ENCODE measurements at regions not wholly inside any gene's neighbourhood (a gene's known extent, or its start where the extent isn't known, plus 50 kb on each side); places are given as distances from the start of the nearest gene placed in this dataset.
"Not testable (repeated sequence)": the region's sequence is repeated elsewhere in the genome, so short reads cannot be mapped to it uniquely, and the experiment has no call there.

- Mint-ChIP-seq H3K9me3 (no peaks in the 10 kb centered on the region), H3K4me1 (ENCODE audit: low read depth) (peaks cover 4% of the 10 kb centered on the region), H3K36me3 (ENCODE audit: low read depth) (no peaks in the 10 kb centered on the region), H3K4me3 (ENCODE audit: low read depth) (no peak overlapping the region), H3K27me3 (ENCODE audit: low read depth) (no peaks in the 10 kb centered on the region), H3K27ac (no peak overlapping the region)
- intact Hi-C loops (cut with micrococcal nuclease), result no loop called here
- no peak for DNase-seq (ENCODE audit: low spot score)
These were observed 138.9 kb downstream of the TENT5A start for GRCh38 chr6:81613606-81614005.

- H3K36me3 Mint-ChIP-seq (ENCODE audit: low read depth), result no peaks in the 10 kb centered on the region
- intact Hi-C loops (cut with micrococcal nuclease), result no loop called here
- no peaks in the 10 kb centered on the region for H3K9me3 Mint-ChIP-seq
- peaks cover 4% of the 10 kb centered on the region for H3K4me1 Mint-ChIP-seq (ENCODE audit: low read depth)
- no peak overlapping the region for H3K4me3 Mint-ChIP-seq (ENCODE audit: low read depth)
- no peaks in the 10 kb centered on the region for H3K27me3 Mint-ChIP-seq (ENCODE audit: low read depth)
- no peak overlapping the region for H3K27ac Mint-ChIP-seq
- DNase-seq (ENCODE audit: low spot score), result no peak
These were observed 140.3 kb downstream of the TENT5A start for GRCh38 chr6:81612136-81612535.

- Mint-ChIP-seq H3K9me3 (no peaks in the 10 kb centered on the region), H3K4me1 (ENCODE audit: low read depth) (peaks cover 4% of the 10 kb centered on the region), H3K27me3 (ENCODE audit: low read depth) (no peaks in the 10 kb centered on the region), H3K4me3 (ENCODE audit: low read depth) (no peak overlapping the region), H3K36me3 (ENCODE audit: low read depth) (no peaks in the 10 kb centered on the region), H3K27ac (no peak overlapping the region)
- DNase-seq (ENCODE audit: low spot score), result no peak
- intact Hi-C loops (cut with micrococcal nuclease), result no loop called here
These were observed 142.7 kb downstream of the TENT5A start for GRCh38 chr6:81609736-81610135.

GRCh38 chr6:81608776-81609175, 143.7 kb downstream of the TENT5A start:
- no peaks in the 10 kb centered on the region for H3K9me3 Mint-ChIP-seq
- H3K27ac Mint-ChIP-seq, result no peak overlapping the region

GRCh38 chr6:81606965-81607381, 145.5 kb downstream of the TENT5A start:
- intact Hi-C loops (cut with micrococcal nuclease), result no loop called here
- no peak for DNase-seq (ENCODE audit: low spot score)
- H3K27me3 Mint-ChIP-seq (ENCODE audit: low read depth), result no peaks in the 10 kb centered on the region
- no peaks in the 10 kb centered on the region for H3K36me3 Mint-ChIP-seq (ENCODE audit: low read depth)
- H3K27ac Mint-ChIP-seq, result no peak overlapping the region
- H3K4me3 Mint-ChIP-seq (ENCODE audit: low read depth), result no peak overlapping the region
- H3K4me1 Mint-ChIP-seq (ENCODE audit: low read depth), result no peaks in the 10 kb centered on the region
- no peaks in the 10 kb centered on the region for H3K9me3 Mint-ChIP-seq

More at GRCh38 chr6:81608776-81609175, 143.7 kb downstream of the TENT5A start:
- intact Hi-C loops (cut with micrococcal nuclease), result no loop called here
- H3K4me3 Mint-ChIP-seq (ENCODE audit: low read depth), result no peak overlapping the region
- DNase-seq (ENCODE audit: low spot score), result no peak
- H3K4me1 Mint-ChIP-seq (ENCODE audit: low read depth), result peaks cover 4% of the 10 kb centered on the region
- H3K36me3 Mint-ChIP-seq (ENCODE audit: low read depth), result no peaks in the 10 kb centered on the region
- no peaks in the 10 kb centered on the region for H3K27me3 Mint-ChIP-seq (ENCODE audit: low read depth)

- no peak for DNase-seq (ENCODE audit: low spot score)
- Mint-ChIP-seq H3K27ac (no peak overlapping the region), H3K4me3 (ENCODE audit: low read depth) (no peak overlapping the region), H3K9me3 (no peaks in the 10 kb centered on the region), H3K27me3 (ENCODE audit: low read depth) (no peaks in the 10 kb centered on the region), H3K36me3 (ENCODE audit: low read depth) (no peaks in the 10 kb centered on the region), H3K4me1 (ENCODE audit: low read depth) (no peaks in the 10 kb centered on the region)
- intact Hi-C loops (cut with micrococcal nuclease), result no loop called here
These were observed 147.0 kb downstream of the TENT5A start for GRCh38 chr6:81605526-81605925.

- DNase-seq (ENCODE audit: low spot score), result no peak
- intact Hi-C loops (cut with micrococcal nuclease), result no loop called here
- H3K4me1 Mint-ChIP-seq (ENCODE audit: low read depth), result no peaks in the 10 kb centered on the region
- no peak overlapping the region for H3K4me3 Mint-ChIP-seq (ENCODE audit: low read depth)
- H3K36me3 Mint-ChIP-seq (ENCODE audit: low read depth), result no peaks in the 10 kb centered on the region
- no peaks in the 10 kb centered on the region for H3K9me3 Mint-ChIP-seq
- H3K27ac Mint-ChIP-seq, result no peak overlapping the region
- H3K27me3 Mint-ChIP-seq (ENCODE audit: low read depth), result no peaks in the 10 kb centered on the region
These were observed 150.6 kb downstream of the TENT5A start for GRCh38 chr6:81601918-81602317.

GRCh38 chr6:81600488-81600887, 152.0 kb downstream of the TENT5A start:
- H3K4me1 Mint-ChIP-seq (ENCODE audit: low read depth); H3K27ac Mint-ChIP-seq; intact Hi-C loops (cut with micrococcal nuclease); DNase-seq (ENCODE audit: low spot score); H3K27me3 Mint-ChIP-seq (ENCODE audit: low read depth); H3K4me3 Mint-ChIP-seq (ENCODE audit: low read depth); H3K36me3 Mint-ChIP-seq (ENCODE audit: low read depth); H3K9me3 Mint-ChIP-seq: not testable (repeated sequence)

GRCh38 chr6:81594501-81594900, 158.0 kb downstream of the TENT5A start:
- intact Hi-C loops (cut with micrococcal nuclease), result no loop called here
- no peak for DNase-seq (ENCODE audit: low spot score)
- Mint-ChIP-seq H3K27me3 (ENCODE audit: low read depth) (no peaks in the 10 kb centered on the region), H3K4me3 (ENCODE audit: low read depth) (no peak overlapping the region), H3K27ac (no peak overlapping the region), H3K36me3 (ENCODE audit: low read depth) (no peaks in the 10 kb centered on the region), H3K4me1 (ENCODE audit: low read depth) (no peaks in the 10 kb centered on the region), H3K9me3 (no peaks in the 10 kb centered on the region)

- Mint-ChIP-seq H3K4me1 (ENCODE audit: low read depth) (no peaks in the 10 kb centered on the region), H3K27ac (no peak overlapping the region), H3K27me3 (ENCODE audit: low read depth) (no peaks in the 10 kb centered on the region), H3K36me3 (ENCODE audit: low read depth) (no peaks in the 10 kb centered on the region), H3K9me3 (no peaks in the 10 kb centered on the region), H3K4me3 (ENCODE audit: low read depth) (no peak overlapping the region)
- DNase-seq (ENCODE audit: low spot score), result no peak
- intact Hi-C loops (cut with micrococcal nuclease), result no loop called here
These were observed 162.2 kb downstream of the TENT5A start for GRCh38 chr6:81590314-81590691.

GRCh38 chr6:81589465-81590313, 162.8 kb downstream of the TENT5A start:
- Mint-ChIP-seq H3K9me3 (no peaks in the 10 kb centered on the region), H3K4me3 (ENCODE audit: low read depth) (no peak overlapping the region), H3K27me3 (ENCODE audit: low read depth) (no peaks in the 10 kb centered on the region), H3K27ac (no peak overlapping the region), H3K36me3 (ENCODE audit: low read depth) (no peaks in the 10 kb centered on the region), H3K4me1 (ENCODE audit: low read depth) (no peaks in the 10 kb centered on the region)
- intact Hi-C loops (cut with micrococcal nuclease), result no loop called here
- DNase-seq (ENCODE audit: low spot score), result no peak

- DNase-seq (ENCODE audit: low spot score); H3K36me3 Mint-ChIP-seq (ENCODE audit: low read depth); H3K4me1 Mint-ChIP-seq (ENCODE audit: low read depth); H3K27me3 Mint-ChIP-seq (ENCODE audit: low read depth); H3K4me3 Mint-ChIP-seq (ENCODE audit: low read depth); intact Hi-C loops (cut with micrococcal nuclease); H3K27ac Mint-ChIP-seq; H3K9me3 Mint-ChIP-seq: not testable (repeated sequence)
These were observed 166.8 kb downstream of the TENT5A start for GRCh38 chr6:81585686-81586085.

GRCh38 chr6:81584156-81584555, 168.3 kb downstream of the TENT5A start:
- H3K27me3 Mint-ChIP-seq (ENCODE audit: low read depth); H3K36me3 Mint-ChIP-seq (ENCODE audit: low read depth); H3K9me3 Mint-ChIP-seq; intact Hi-C loops (cut with micrococcal nuclease); DNase-seq (ENCODE audit: low spot score); H3K4me3 Mint-ChIP-seq (ENCODE audit: low read depth); H3K4me1 Mint-ChIP-seq (ENCODE audit: low read depth); H3K27ac Mint-ChIP-seq: not testable (repeated sequence)

GRCh38 chr6:81575442-81575841, 177.0 kb downstream of the TENT5A start:
- no peak for DNase-seq (ENCODE audit: low spot score)
- Mint-ChIP-seq H3K36me3 (ENCODE audit: low read depth) (no peaks in the 10 kb centered on the region), H3K9me3 (peaks cover 12% of the 10 kb centered on the region), H3K27ac (no peak overlapping the region), H3K27me3 (ENCODE audit: low read depth) (no peaks in the 10 kb centered on the region), H3K4me3 (ENCODE audit: low read depth) (no peak overlapping the region), H3K4me1 (ENCODE audit: low read depth) (no peaks in the 10 kb centered on the region)
- intact Hi-C loops (cut with micrococcal nuclease), result no loop called here
